COLO668 (cell line): ENCODE measurements at regions not wholly inside any gene's neighbourhood (a gene's known extent, or its start where the extent isn't known, plus 50 kb on each side); places are given as distances from the start of the nearest gene placed in this dataset.
"Not testable (repeated sequence)": the region's sequence is repeated elsewhere in the genome, so short reads cannot be mapped to it uniquely, and the experiment has no call there.

ENCODE experiments used
- DNase-seq: peaks from one replicate; lab custom pipeline; 2025; ENCODE audit not compliant: unreplicated experiment; lab: John Stamatoyannopoulos, UW

DNA sequence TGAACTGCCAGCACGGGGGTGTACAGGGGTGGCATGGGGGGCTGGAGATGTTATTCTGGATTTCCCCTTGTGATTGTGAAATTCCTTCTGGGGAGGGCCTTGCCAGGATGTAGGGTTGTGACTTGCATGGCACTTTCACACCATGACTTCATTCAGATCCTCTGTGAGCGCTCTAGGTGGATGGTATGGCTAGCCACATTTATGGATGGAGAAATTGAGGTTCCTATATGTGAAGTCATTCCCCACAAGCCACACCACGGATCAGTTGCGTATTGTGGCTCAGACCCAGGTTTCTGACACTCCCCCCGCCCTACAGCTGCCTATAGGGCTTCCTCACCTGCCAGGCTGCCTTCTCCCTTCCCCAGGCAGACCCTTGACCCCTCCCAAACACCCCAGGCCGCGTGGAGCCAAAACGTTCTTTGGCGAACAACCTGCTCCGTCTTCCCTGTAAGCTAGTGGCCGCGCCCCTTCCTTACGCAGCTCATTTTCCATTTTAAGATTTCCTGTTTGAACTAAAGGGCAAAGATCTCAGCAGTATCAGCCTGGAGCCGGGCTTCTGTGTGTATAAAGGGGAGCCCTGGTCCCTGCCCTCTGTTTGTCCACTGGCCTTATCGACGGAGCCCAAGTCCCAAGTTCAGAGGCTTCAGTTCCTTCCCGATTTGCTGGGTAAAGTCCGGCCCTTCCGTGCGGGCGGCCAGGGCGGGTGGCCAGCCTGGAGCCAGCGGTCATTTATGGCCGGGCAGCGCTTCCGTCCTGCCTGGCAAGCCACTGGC is 97.8 kb upstream of the KLF4 start:
- DNase-seq: no peak

DNA sequence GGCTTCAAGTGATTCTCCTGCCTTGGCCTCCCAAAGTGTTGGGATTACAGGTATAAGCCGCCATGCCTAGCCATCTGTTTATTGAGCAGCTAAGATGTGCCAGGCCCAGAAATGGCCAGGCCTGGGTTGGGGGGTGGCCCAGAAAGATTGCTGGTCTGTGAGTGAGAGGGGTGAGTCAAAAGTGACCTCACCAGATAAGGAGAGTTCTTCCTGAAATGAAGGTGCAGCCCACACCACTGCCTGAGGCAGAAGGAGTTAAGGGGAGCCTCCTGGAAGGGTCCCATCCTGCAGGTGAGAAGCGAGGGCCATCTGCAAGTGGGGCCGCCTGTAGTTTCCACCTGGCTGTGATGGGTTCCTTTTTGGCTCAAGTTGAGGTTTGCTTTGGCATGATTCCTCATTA is 96.9 kb upstream of the KLF4 start:
- DNase-seq: no peak

DNA sequence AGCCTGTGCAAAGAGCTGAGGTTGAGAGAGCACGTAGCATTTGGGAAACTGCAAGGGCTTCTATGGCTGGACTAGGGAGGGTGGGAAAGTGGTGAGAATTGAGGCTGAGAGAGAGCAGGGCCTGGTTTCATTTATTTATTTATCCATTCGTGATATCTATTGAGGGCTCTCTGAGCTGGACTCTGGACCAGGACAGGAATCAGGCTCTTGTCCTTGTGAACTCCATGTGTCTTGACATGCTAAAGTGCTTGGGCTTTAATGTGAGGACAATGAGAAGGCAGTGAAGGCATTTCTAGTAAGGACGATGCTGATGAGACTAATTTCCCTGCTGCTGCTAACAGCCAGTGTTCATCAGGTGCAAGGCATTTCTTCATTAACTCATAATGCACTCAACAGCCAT is 95.9 kb upstream of the KLF4 start:
- DNase-seq: no peak

DNA sequence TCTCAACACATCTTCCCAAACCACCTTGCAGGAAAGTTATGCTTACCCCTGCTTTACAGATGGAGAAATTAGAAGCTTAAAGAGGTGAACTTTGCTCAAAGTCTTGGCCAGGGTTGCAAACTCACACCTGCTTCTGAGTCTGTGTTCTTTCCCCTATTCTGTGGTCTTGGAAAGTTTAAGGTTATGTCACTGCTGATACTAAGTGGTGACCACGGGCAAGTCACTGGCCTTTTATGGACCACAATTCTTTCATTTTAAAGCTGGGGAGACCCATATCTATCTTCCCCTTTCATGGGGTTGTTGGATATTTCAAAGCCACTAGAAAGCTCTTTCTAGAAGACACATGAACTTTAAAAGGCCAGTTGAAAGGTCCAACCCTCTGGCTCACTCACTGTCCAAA is 95.4 kb upstream of the KLF4 start:
- no peak for DNase-seq

DNA sequence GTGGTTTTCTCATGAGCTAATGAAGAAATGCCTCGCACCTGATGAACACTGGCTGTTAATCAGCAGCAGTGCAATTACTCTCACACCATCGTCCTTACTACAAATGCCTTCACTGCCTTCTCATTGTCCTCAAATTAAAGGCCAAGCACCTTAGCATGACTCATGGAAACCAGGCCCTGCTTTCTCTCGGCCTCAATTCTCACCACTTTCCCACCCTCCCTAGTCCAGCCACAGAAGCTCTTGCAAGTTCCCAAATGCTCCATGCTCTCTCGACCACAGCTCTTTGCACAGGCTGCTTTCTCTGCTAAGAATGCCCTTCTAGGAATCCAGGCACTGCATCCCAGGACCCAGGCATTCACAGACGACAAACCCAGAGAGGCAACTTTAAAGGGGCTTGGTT is 94.6 kb upstream of the KLF4 start:
- no peak for DNase-seq

DNA sequence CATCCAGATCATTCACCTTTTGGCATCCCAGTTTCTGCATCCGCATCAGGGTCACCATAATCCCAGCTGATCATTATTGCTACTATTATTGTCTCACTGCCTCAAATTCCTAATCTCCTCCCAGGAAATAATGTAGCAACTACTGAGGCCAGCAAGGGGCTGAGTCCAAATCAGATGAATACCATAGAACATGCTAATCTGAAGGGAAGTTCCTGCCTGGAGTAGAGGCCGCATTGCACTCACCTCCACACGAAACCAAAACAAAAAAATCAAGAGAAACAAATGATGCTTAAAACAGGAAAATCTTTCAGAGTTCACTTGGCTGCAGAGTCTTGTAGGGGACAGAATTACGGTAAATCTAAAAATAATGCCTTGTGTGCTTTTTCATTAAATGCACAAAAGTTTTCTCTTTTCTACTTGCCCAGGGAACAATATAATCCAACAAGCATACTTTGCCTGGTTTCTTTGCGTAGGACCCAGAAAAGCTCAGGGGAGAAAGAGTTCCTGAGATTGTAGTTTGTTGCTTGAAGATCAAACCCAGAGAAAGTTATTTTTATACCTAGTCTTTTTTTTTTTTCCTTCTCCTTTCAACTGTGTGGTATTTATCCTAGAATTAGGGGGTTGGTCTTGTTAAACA is 87.7 kb upstream of the KLF4 start:
- DNase-seq: no peak

DNA sequence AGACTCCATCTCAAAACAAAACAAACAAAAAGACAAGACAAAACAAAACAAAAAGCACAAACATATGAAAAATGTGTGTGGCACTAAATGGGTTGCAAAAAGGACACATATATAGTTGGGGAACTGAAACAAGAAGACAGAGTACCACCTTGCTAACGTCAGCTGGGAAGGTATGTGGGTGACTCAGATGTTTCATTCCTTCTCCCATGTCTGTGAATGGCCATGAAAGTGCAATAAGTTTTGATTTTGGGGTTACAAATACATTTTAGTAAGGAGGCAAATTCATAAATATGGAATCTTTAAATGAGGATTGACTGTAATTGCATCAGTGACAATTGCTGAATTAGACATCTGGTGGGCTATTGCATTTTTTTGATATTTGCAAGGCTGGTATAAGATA is 81.6 kb upstream of the KLF4 start:
- DNase-seq: no peak

DNA sequence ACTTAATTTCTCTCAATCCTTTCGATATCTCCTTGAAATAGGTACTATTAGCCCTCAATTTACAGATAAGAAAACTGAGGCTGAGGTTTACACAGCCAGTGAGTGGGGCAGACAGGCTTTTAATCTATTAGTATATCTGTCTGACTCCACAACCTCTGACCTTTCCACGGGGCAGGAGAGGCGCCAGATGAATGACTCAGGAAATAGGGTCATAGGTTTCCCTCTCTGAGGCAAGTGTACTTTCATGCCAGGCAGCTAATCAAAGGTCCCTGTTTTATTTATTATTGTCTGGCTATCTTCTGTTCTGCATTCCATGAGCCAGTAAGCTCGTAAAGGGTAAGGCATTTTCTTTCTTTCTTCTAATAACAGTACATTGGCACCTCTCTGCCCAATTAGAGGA is 79.6 kb upstream of the KLF4 start:
- DNase-seq: no peak

DNA sequence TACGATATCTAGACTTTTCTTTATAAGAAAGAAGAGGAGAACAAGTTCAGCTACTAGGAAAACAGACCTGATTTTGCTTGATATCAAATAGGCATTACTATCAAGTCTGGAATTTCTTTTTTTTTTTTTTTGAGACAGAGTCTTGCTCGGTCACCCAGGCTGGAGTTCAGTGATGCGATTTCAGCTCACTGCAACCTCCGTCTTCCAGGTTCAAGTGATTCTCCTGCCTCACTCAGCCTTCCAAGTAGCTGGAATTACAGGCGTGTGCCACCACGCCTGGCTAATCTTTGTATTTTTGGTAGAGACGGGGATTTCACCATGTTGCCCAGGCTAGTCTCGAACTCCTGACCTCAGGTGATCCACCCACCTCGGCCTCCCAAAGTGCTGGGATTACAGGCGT is 78.8 kb upstream of the KLF4 start:
- not testable (repeated sequence) for DNase-seq

DNA sequence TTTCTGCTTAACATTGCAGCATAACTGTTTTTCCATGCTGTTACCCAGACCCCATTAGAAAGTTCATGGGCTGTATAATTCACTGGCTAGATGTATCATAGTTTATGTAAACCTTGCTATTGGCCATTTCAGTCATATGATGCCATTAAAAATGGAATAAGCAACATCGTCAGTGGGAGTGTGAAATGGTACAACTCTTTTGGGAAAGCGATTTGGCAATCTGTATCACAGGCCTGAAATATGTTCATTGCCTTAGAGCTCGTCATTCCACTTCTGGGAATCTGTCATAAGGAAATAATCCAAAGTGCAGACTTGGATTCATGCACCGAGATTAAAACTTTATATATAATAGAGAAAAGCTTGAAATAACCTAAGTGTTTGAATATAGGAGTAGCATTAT is 77.9 kb upstream of the KLF4 start:
- no peak for DNase-seq

DNA sequence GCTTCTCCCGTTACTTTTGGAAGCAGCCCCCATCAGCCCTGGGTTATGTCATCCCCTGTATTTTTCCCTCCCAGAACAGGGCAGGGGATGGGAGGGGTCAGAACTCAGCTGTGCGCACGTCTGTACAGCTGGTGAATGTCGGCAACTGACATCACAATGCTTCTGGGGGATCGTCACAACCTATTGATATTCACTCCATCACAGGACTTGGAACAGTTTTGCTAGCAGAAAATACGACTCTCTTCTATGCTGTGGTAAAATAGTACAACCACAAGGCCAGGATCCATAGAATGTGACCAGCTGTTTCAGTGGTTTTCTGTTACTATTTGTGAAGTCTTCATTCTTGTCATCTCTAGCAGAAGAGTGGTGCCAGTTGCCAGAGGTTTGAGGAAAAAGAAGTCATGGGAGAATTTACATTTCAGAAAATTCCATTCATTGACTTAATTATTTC is 77.1 kb upstream of the KLF4 start:
- DNase-seq: no peak

DNA sequence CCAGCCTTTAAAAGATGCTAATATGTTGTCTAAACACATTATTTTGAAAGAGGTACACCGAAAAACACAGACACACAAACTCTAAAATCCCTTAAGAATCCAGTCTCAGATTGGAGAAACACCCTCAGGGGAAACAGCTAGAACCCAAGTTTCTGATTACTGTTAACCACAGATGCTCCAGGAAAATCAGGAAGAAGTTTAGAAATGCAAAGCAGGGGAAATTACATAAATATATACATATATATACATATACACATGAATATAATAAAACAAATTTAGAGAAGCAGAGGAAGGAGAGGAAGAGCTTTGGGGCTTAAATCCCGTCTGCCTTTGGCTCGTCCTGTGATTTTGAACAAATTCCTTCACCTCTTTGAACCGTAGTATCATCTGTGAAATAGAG is 73.2 kb upstream of the KLF4 start:
- DNase-seq: no peak

DNA sequence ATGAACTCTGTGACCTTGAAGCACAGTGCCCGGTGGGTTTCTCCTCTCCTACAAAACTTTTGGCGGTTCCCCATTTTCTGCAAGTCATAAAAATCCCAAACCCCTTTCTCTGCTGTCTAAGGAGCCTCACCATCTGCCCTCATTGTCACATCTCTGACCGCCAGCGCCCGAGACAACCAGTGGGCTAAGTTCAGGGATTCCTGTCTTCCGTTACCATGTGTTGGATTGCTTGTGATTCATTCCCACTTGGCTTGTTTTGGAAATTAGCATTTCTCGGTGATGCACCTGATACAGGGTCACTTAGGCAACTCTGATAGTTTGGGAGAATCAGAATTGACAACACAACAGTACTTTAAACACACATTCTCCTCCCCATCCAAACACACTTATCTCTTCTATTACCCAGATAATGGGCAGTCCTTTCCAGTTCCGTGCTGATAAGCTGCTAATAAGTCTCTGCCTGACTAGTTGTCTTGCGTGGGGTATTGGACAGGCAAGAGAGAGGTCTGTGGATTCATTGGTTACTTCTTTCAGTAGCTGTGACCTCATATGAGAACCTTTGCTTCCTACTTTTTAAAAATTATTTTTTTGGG is 70.0 kb upstream of the KLF4 start:
- no peak for DNase-seq

DNA sequence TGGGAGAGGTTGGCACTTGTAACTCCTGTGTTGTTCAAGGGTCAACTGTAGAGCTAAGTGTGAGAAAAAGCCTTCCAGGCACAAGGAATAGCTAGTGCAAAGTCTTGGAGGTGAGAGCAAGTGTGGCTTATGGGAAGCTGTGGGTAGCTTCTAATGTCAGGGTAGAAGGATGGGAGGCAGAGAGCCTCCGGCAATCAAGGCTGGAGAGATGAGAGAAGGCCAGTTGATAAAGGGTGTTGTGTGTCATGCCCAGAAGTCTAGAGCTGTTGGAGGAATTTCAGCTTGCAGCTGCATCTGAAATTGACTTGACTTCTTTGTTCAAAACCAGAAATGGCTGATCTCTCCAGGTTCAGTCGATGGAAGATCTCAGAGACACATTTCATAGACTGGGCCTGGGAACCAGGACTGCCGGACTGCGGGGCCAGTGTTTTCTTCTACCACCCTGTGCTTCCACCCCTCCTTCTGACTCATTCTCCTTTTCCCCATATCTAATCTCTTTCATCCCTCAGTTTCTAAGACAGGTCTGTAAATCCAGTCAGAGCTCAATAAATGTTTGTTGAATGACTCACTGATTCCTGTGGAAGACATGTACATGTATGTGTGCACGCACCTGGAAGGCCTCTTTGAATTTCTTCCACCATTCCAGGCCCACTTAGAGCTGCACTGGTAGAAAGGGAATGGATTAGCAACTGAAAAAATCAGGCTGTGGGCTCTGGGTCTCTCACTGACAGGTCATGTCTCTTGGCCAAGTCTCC is 67.8 kb upstream of the KLF4 start:
- DNase-seq: no peak

DNA sequence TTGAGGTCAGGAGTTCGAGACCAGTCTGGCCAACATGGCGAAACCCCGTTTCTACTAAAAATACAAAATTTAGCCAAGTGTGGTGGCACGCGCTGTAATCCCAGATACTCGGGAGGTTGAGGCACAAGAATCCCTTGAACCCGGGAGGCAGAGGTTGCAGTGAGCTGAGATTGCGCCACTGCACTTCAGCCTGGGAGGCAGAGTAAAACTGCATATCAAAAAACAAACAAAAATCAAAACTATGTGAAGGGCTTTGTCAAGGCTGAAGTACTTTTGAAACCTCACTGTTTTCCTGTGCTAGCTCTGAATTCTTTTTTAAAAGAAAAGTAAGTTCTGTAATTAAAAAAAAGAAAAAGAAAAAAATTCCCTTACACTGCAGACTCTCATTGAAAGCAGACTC is 65.1 kb upstream of the KLF4 start:
- no peak for DNase-seq

DNA sequence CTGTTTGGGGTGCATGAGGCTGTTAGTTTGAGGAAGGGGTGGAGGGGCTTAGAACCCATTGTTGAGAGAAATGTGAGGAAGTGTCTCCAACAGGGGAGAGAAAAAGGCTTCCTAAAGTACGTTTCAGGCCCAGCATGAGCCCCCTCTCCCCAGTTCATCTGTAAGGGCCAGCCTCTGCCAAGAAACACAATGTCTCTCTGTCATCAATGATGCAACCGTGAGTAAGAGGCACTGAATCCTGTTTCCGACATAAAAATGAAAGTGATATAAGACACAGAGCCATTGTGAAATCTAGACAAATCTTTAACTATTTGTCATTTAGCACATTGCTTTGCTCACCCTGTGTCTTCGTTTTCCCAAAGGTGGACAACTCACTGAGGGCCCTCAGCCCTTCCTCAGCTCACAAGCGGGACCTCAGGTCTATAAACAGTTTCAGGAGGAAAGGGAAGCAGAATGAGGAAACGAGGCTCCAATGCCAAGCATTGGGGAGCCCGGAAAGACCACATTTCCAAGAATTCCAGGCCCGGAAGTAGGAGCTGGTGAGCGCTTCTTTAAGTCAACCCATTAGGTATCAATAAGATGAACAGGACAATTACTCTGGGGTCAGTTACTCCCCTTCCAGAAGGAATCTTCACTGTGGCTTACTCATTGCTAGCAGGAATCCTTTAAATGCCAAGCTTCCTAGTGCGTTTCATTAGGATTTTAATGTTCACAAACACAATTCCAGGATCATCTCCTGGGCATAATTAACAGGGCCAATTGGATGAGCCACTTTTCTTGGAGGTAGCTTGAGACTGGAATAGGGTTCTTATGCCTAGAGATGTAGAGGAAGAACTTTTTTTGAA is 59.0 kb upstream of the KLF4 start:
- DNase-seq: no peak

DNA sequence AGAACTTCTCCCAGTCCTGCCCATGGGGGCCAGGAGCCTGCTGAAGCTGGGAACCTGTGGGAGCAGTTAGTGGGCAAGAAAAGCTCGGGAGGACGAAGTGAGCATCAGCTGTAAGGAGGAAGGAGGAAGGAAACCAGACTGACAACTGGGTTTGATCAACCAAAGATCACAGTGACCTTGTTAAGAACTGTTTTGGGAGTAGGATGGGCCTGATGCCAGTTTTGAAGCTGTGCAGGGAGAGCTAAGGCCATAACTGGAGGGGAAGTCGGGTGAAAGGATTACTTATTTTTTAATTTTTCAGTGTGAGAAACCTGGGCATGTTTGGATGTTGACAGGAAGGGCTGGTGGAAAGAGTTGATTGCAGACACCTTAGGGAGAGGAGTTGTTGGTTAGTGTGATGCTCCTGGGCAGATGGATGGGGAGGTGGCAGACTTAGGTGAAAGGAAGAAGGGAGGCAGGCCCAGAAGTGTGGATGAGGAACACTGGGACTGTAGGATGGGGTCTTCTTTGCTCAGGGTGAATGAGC is 58.3 kb upstream of the KLF4 start:
- DNase-seq: no peak

DNA sequence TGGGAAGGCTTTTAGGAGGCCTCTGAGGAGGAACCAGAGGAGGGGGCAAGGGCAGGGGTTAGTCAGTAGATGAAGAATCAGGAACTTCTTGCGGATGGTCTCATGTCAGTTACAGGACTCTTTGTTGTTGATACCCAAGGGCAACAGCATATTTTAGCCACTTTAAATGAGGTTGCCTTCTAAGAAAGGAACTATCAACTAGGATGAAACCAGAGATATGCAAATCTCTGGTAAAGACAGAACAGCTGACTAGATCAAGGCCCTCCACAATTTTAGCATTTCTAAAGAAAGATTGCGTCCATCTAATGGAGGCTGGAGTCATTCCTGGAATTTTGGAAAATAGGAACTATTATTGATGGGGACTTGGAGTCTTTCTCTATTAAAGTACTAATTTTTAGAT is 57.7 kb upstream of the KLF4 start:
- peak; percentile 14 for DNase-seq

DNA sequence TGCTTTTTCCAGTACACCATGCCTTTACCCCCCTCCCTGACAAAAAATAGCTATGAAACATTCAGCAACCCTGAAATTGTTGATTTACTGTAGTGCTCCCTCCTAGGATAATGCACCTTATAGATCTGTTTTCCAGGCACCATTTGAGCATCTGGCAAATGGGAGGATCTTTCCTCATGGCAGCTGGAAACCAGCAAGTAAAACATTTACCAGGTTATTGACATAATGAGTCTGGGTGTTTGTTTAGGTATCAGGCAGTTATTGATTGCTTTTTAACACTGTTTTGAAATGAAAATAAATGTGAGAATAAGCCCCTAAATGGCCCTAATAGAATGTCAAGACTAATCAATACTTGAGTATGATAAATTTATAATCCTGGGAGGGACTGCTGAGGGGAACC is 57.3 kb upstream of the KLF4 start:
- DNase-seq: peak; percentile 49

DNA sequence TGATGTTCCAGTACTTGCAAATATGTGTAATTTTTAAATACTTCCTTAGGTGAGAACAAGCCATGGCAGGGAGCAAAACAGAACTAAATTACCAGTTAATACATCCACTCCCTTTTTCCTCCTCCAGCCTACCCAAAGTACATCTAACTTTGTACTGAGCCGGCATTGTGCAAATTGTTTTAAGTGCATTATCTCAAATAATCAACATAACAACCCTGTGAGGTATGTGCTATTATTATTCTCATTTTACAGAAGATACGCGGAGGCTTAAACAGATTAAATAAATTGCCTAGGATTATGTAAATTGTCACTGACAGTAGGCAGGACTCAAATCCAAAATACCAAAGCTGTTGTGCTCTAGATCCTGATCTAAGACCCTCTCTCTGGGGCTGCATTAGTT is 55.5 kb upstream of the KLF4 start:
- no peak for DNase-seq
